Stomach smooth muscle (tissue), 2 donors: ENCODE measurements at regions not wholly inside any gene's neighbourhood (a gene's known extent, or its start where the extent isn't known, plus 50 kb on each side); places are given as distances from the start of the nearest gene placed in this dataset.
"Not testable (repeated sequence)": the region's sequence is repeated elsewhere in the genome, so short reads cannot be mapped to it uniquely, and the experiment has no call there.

Experiments
- H3K27ac ChIP-seq: one replicate; pipeline ENCODE4 v1.7.0; 2013; ENCODE audit warnings: mild to moderate bottlenecking, low read length, inconsistent platforms
- H3K27me3 ChIP-seq, 2 donors: one replicate each; pipeline ENCODE4 v1.7.0; 2013; ENCODE audit warnings: low read length in 2 of 2; ENCODE audit not compliant: insufficient read depth in 2 of 2, control insufficient read depth in 1 of 2
- H3K36me3 ChIP-seq, 2 donors: one replicate each; pipeline ENCODE4 v1.7.0; 2013; ENCODE audit warnings: low read length in 2 of 2; ENCODE audit not compliant: control insufficient read depth in 2 of 2, insufficient read depth in 2 of 2
- H3K4me1 ChIP-seq: one replicate; pipeline ENCODE4 v1.7.0; 2013; ENCODE audit warnings: low read length; ENCODE audit not compliant: control insufficient read depth, insufficient read depth
- H3K4me3 ChIP-seq, 2 donors: one replicate each; pipeline ENCODE4 v1.7.0; 2013; ENCODE audit warnings: low read length in 2 of 2
- H3K9ac ChIP-seq, 2 donors: one replicate each; pipeline ENCODE4 v1.7.0; 2013; ENCODE audit warnings: low read length in 2 of 2, mild to moderate bottlenecking in 1 of 2
- H3K9me3 ChIP-seq, 2 donors: one replicate each; pipeline ENCODE4 v1.7.0; 2013; ENCODE audit warnings: low read length in 2 of 2; ENCODE audit not compliant: control insufficient read depth in 2 of 2
- donor health status: healthy.
- donor health status: Pancreatic carcinoma.

GRCh38 chr3:72082776-72083462 lies 298.0 kb upstream of the PROK2 start:
- Histone ChIP-seq H3K36me3 (no peaks in the 10 kb centered on the region), H3K4me3 (no peak overlapping the region), H3K27me3 (no peaks in the 10 kb centered on the region), H3K27ac (peak overlapping the region; percentile 46), H3K9ac (no peak overlapping the region), H3K4me1 (peaks cover 8% of the 10 kb centered on the region), H3K9me3 (no peaks in the 10 kb centered on the region)

DNA sequence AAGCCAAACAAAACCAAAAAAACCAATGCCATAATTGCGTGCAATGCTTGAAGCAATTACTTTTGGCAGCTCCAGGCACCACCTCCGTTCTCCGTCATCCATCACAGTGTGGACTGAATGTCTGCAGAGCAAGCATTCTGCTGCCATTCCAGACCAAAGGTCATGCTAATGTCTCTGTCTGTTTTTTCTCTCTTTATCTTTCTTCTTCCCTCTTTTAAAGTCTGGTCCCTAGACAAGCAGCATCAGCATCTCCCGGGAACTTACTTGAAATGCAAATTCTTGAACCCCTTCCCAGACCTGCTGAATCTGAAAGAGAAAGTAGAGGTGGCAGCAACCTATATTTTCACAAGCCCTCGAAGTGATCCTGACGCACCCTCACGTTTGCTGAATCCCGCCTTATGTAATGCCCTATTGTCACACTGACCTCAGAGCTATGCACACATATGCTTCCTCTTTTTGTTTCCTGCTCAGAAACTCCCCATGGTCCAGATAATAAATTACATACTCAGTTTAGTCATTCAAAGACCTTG lies 297.3 kb upstream of the PROK2 start:
- Histone ChIP-seq H3K4me1 (peaks cover 8% of the 10 kb centered on the region), H3K36me3 (no peaks in the 10 kb centered on the region), H3K27ac (peak overlapping the region; percentile 46), H3K27me3 (no peaks in the 10 kb centered on the region), H3K4me3 (peak overlapping the region; percentile 23 to 49), H3K9me3 (no peaks in the 10 kb centered on the region), H3K9ac (no peak overlapping the region)

GRCh38 chr3:72081471-72082185 lies 296.7 kb upstream of the PROK2 start:
- peak overlapping the region; percentile 46 for H3K27ac ChIP-seq
- H3K36me3 ChIP-seq = no peaks in the 10 kb centered on the region
- no peaks in the 10 kb centered on the region for H3K9me3 ChIP-seq
- H3K4me3 ChIP-seq = peak overlapping the region; percentile 23 to 49
- peaks cover 8% of the 10 kb centered on the region for H3K4me1 ChIP-seq
- H3K27me3 ChIP-seq = no peaks in the 10 kb centered on the region
- H3K9ac ChIP-seq = no peak overlapping the region

- Histone ChIP-seq H3K9ac (no peak overlapping the region), H3K4me3 (no peak overlapping the region), H3K36me3 (no peaks in the 10 kb centered on the region), H3K27ac (no peak overlapping the region), H3K27me3 (no peaks in the 10 kb centered on the region), H3K4me1 (peaks cover 8% of the 10 kb centered on the region), H3K9me3 (peaks cover 0 to 3% of the 10 kb centered on the region in 2 donors)
These were observed 295.9 kb upstream of the PROK2 start for GRCh38 chr3:72080800-72081199.

GRCh38 chr3:72080095-72080494 lies 295.1 kb upstream of the PROK2 start:
- H3K27me3 ChIP-seq = no peaks in the 10 kb centered on the region
- no peaks in the 10 kb centered on the region for H3K36me3 ChIP-seq
- peaks cover 0 to 4% of the 10 kb centered on the region in 2 donors for H3K9me3 ChIP-seq
- H3K27ac ChIP-seq = no peak overlapping the region
- no peak overlapping the region for H3K4me3 ChIP-seq
- peaks cover 8% of the 10 kb centered on the region for H3K4me1 ChIP-seq
- H3K9ac ChIP-seq = no peak overlapping the region

DNA sequence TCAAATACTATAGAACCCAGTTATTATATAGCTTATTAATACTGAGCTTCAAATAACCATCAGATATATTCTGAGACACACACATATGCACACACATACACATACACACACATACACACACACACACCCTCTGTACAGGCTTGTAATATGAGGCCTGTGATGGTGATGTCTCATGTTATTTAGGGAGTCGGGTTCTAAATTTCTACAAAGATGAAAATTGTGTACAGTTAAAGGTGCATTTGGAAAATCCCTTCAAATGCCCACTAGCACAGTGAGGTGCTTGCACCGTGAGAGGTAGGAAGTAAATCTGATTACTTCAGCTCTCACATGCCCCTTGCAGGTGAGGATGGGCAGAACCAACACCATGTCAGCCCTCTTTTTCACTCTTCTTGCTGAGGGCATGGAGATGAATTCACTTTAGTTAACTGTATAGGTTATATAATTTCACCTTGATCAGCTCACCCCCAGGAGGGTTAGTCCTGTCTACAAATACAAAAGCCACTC lies 294.5 kb upstream of the PROK2 start:
- Histone ChIP-seq H3K27ac (no peak overlapping the region), H3K27me3 (no peaks in the 10 kb centered on the region), H3K9me3 (peaks cover 0 to 4% of the 10 kb centered on the region in 2 donors), H3K36me3 (no peaks in the 10 kb centered on the region), H3K4me3 (no peak overlapping the region), H3K9ac (no peak overlapping the region), H3K4me1 (peaks cover 8% of the 10 kb centered on the region)

DNA sequence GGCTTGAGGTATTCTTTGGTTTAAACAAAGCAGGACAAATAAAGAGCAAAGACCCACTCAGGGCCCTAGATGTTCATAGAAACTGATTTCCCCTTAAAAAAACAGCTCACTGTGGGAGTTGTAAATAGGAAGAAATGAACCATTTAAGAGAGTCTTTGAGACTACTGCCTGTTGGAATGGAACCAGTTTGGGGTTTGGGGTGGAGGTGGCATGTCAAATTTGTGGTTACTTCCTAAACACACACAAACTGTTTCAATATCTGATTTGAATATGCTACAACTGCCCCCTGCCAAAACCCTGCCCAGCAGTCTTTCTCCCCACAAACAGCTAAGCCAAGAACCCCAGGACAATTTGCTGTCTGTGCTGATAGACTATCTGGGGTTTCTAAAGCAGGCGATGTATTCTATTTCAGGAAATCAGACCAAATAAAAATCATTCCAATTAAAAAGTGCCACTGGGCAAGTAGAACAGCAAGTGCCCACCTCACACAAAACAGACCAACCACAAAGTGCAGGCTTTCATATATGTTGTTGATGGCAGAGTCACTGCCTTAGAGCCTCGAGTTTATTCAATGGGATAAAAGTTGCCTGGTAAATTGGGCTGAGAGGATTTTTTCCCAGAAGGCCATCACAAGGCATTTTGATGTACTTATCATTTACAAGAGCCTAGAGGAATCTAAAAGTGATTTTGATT lies 293.9 kb upstream of the PROK2 start:
- H3K36me3 ChIP-seq = no peaks in the 10 kb centered on the region
- no peak overlapping the region for H3K4me3 ChIP-seq
- no peak overlapping the region for H3K9ac ChIP-seq
- peaks cover 0 to 4% of the 10 kb centered on the region in 2 donors for H3K9me3 ChIP-seq
- no peak overlapping the region for H3K27ac ChIP-seq
- peaks cover 8% of the 10 kb centered on the region for H3K4me1 ChIP-seq
- H3K27me3 ChIP-seq = no peaks in the 10 kb centered on the region

GRCh38 chr3:72077473-72078259 lies 292.7 kb upstream of the PROK2 start:
- Histone ChIP-seq H3K4me3 (no peak overlapping the region), H3K4me1 (peaks cover 2% of the 10 kb centered on the region), H3K27ac (no peak overlapping the region), H3K36me3 (no peaks in the 10 kb centered on the region), H3K9ac (no peak overlapping the region), H3K9me3 (peaks cover 0 to 6% of the 10 kb centered on the region in 2 donors), H3K27me3 (no peaks in the 10 kb centered on the region)

DNA sequence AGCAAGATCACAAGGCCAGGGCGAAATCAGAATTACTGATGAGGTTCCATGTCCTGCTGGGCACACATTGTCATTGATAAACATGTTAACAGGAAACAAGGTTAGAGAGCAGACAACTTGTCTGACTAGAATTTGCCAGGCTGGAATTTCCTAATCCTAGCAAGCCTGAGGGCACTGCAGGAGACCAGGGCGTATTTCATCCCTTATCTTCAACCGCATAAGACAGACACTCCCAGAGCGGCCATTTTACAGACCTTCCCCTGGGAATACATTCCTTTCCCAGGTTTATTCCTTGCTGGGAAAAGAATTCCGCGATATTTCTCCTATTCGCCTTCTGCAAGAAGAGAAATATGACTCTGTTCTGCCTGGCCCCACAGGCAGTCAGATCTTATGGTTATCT lies 290.9 kb upstream of the PROK2 start:
- not testable (repeated sequence) for H3K9ac ChIP-seq, H3K4me1 ChIP-seq, H3K9me3 ChIP-seq, H3K36me3 ChIP-seq, H3K27me3 ChIP-seq, H3K27ac ChIP-seq, H3K4me3 ChIP-seq

GRCh38 chr3:72071624-72072023 lies 286.7 kb upstream of the PROK2 start:
- Histone ChIP-seq H3K36me3 (no peaks in the 10 kb centered on the region), H3K9ac (no peak overlapping the region), H3K27ac (no peak overlapping the region), H3K9me3 (peaks cover 0 to 6% of the 10 kb centered on the region in 2 donors), H3K4me3 (no peak overlapping the region), H3K27me3 (no peaks in the 10 kb centered on the region), H3K4me1 (no peaks in the 10 kb centered on the region)
